ENCODE measurements at regions not wholly inside any gene's neighbourhood (a gene's known extent, or its start where the extent isn't known, plus 50 kb on each side); places are given as distances from the start of the nearest gene placed in this dataset.

DNA sequence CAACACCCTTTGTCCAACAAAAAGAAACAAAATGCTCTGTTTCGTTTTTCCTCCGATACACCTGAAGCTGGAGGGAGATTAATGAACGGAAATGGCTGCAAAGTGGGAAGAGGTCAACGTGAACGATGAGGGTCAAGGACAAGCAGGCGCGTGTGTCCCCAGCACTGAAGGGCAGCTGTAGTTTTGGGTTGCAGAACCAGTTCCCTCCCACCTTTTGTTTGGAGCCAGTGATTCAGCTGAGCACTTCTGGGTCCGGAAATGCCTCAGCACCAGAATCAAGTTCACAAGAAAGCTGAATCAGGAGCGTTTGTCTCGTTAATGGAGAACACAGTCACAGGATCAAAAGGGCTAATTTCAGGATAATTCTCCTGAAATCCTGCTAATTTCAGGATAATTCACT lies 51.1 kb upstream of the PWP1 start:
- H3K9me3 ChIP-seq (ENCODE audit: insufficient read depth, low read depth, low read length), result no peaks in the 10 kb centered on the region
- H3K27me3 ChIP-seq (ENCODE audit: insufficient read depth, low read length), result no peaks in the 10 kb centered on the region
- H3K27ac ChIP-seq (ENCODE audit: low read length), result peak overlapping the region; percentile 5
- peaks cover 29% of the 10 kb centered on the region for H3K4me1 ChIP-seq (ENCODE audit: insufficient read depth, low read length)
- H3K36me3 ChIP-seq (ENCODE audit: insufficient read depth, low read depth, low read length), result no peaks in the 10 kb centered on the region
- H3K4me3 ChIP-seq (ENCODE audit: low read length), result peak overlapping the region; percentile 19; the same call in 1 of the 2 replicates
- H3K9ac ChIP-seq (ENCODE audit: low read depth, low read length), result peak overlapping the region; percentile 72

- H3K9ac ChIP-seq (ENCODE audit: low read depth, low read length), result peak overlapping the region; percentile 72
- H3K4me3 ChIP-seq (ENCODE audit: low read length), result peak overlapping the region; percentile 19; the same call in 1 of the 2 replicates
- no peaks in the 10 kb centered on the region for H3K36me3 ChIP-seq (ENCODE audit: insufficient read depth, low read depth, low read length)
- no peaks in the 10 kb centered on the region for H3K27me3 ChIP-seq (ENCODE audit: insufficient read depth, low read length)
- H3K27ac ChIP-seq (ENCODE audit: low read length), result peak overlapping the region; percentile 5
- H3K9me3 ChIP-seq (ENCODE audit: insufficient read depth, low read depth, low read length), result no peaks in the 10 kb centered on the region
- peaks cover 29% of the 10 kb centered on the region for H3K4me1 ChIP-seq (ENCODE audit: insufficient read depth, low read length)
These were observed 50.5 kb upstream of the PWP1 start for GRCh38 chr12:107635139-107635538.
